Hepatocyte (in vitro differentiated cells): ENCODE measurements at regions not wholly inside any gene's neighbourhood (a gene's known extent, or its start where the extent isn't known, plus 50 kb on each side); places are given as distances from the start of the nearest gene placed in this dataset.

Experiments
- DNase-seq: peaks from one replicate; pipeline ENCODE4 v3.0.0-alpha.2; 2016; ENCODE audit warnings: low spot score
- H2AFZ ChIP-seq: fragments of 200-600 bp; sonication (generic); 2 replicates; pipeline ENCODE4 v1.6.0; 2016; ENCODE audit warnings: antibody characterized with exemption, mild to moderate bottlenecking
- H3K27ac ChIP-seq: fragments of 200-600 bp; sonication (generic); 2 replicates; pipeline ENCODE4 v1.5.1; 2016; ENCODE audit warnings: mild to moderate bottlenecking
- H3K27me3 ChIP-seq: fragments of 200-600 bp; sonication (generic); 2 replicates; pipeline ENCODE4 v1.6.1; 2016
- H3K36me3 ChIP-seq: fragments of 200-600 bp; sonication (generic); replicated peaks from 2 replicates; pipeline ENCODE4 v1.5.1; 2016; ENCODE audit warnings: low read depth; ENCODE audit not compliant: insufficient read depth
- H3K4me1 ChIP-seq: fragments of 200-600 bp; sonication (generic); 2 replicates; pipeline ENCODE4 v1.5.1; 2016; ENCODE audit warnings: mild to moderate bottlenecking, moderate library complexity; ENCODE audit not compliant: insufficient read depth
- H3K4me2 ChIP-seq: fragments of 200-600 bp; sonication (generic); 2 replicates; pipeline ENCODE4 v1.6.0; 2016
- H3K4me3 ChIP-seq: fragments of 200-600 bp; sonication (generic); 2 replicates; pipeline ENCODE4 v1.5.1; 2016; ENCODE audit warnings: mild to moderate bottlenecking
- H3K79me2 ChIP-seq: fragments of 200-600 bp; sonication (generic); 2 replicates; pipeline ENCODE4 v1.6.0; 2017; ENCODE audit warnings: mild to moderate bottlenecking
- H3K9me2 ChIP-seq: fragments of 200-600 bp; sonication (generic); replicated peaks from 2 replicates; pipeline ENCODE4 v1.6.0; 2017; ENCODE audit warnings: mild to moderate bottlenecking; ENCODE audit not compliant: insufficient read depth
- H3K9me3 ChIP-seq: fragments of 200-600 bp; sonication (generic); 2 replicates; pipeline ENCODE4 v1.5.1; 2016; ENCODE audit warnings: low read depth, mild to moderate bottlenecking
- H4K20me1 ChIP-seq: fragments of 200-600 bp; sonication (generic); 2 replicates; pipeline ENCODE4 v1.6.0; 2016; ENCODE audit warnings: mild to moderate bottlenecking; ENCODE audit not compliant: insufficient read depth, poor library complexity, severe bottlenecking
- EZH2 ChIP-seq: fragments of 200-600 bp; sonication (generic); IDR thresholded peaks from 2 replicates; pipeline ENCODE4 v1.6.1; 2016; ENCODE audit warnings: antibody characterized with exemption, mild to moderate bottlenecking, borderline replicate concordance
- EZH2phosphoT487 ChIP-seq: fragments of 200-600 bp; sonication (generic); IDR thresholded peaks from one replicate; pipeline ENCODE4 v1.6.1; 2018; ENCODE audit warnings: antibody characterized with exemption, mild to moderate bottlenecking, low read depth, moderate library complexity; ENCODE audit not compliant: unreplicated experiment, severe bottlenecking
- WGBS: methylation state at CpG from one replicate; pipeline ENCODE4 v1.1.6; 2016; ENCODE audit warnings: low lambda C conversion rate; ENCODE audit errors: missing lambda C conversion rate; 5-methylcytosine and 5-hydroxymethylcytosine counted together
- TF ChIP-seq, protein P1 (sequence below): fragments of 200-600 bp; sonication (generic); IDR thresholded peaks from 2 replicates; pipeline ENCODE4 v1.5.1; 2016; ENCODE audit warnings: antibody characterized with exemption, mild to moderate bottlenecking; ENCODE audit not compliant: poor library complexity

DNA sequence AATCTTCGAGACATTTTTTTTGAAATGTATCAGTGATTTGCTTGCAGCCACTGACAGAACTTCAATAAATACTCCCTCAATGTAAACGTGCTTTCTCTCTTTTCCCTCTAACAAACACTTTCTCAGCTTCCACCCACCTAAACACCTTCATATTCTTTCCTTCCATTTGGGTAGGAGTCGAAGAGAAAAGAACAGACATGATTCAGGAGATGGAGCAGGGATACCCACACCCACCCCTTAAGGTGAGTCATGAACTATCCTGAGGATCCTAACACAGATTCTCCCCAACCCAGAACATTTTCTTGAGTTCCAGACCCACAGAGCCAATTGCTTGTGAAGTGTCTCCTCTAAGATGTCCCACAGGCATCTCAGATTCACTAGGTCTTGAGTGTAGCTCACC is 488.8 kb downstream of the CDK5RAP2 start:
- Histone ChIP-seq H3K36me3 (no peaks in the 10 kb centered on the region), H3K9me3 (no peaks in the 10 kb centered on the region), H3K79me2 (no peaks in the 10 kb centered on the region), H3K27ac (no peak overlapping the region), H4K20me1 (no peaks in the 10 kb centered on the region), H3K4me1 (no peaks in the 10 kb centered on the region), H3K4me3 (no peak overlapping the region), H2AFZ (no peak overlapping the region), H3K9me2 (no peaks in the 10 kb centered on the region), H3K27me3 (no peaks in the 10 kb centered on the region), H3K4me2 (no peak overlapping the region)
- 79% methylated on average over 3 of the region's 3 CpGs for WGBS
- TF ChIP-seq EZH2phosphoT487 (no peak), EZH2 (no peak)
- TF ChIP-seq, protein P1, sequence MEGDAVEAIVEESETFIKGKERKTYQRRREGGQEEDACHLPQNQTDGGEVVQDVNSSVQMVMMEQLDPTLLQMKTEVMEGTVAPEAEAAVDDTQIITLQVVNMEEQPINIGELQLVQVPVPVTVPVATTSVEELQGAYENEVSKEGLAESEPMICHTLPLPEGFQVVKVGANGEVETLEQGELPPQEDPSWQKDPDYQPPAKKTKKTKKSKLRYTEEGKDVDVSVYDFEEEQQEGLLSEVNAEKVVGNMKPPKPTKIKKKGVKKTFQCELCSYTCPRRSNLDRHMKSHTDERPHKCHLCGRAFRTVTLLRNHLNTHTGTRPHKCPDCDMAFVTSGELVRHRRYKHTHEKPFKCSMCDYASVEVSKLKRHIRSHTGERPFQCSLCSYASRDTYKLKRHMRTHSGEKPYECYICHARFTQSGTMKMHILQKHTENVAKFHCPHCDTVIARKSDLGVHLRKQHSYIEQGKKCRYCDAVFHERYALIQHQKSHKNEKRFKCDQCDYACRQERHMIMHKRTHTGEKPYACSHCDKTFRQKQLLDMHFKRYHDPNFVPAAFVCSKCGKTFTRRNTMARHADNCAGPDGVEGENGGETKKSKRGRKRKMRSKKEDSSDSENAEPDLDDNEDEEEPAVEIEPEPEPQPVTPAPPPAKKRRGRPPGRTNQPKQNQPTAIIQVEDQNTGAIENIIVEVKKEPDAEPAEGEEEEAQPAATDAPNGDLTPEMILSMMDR = no peak
- no peak for DNase-seq

DNA sequence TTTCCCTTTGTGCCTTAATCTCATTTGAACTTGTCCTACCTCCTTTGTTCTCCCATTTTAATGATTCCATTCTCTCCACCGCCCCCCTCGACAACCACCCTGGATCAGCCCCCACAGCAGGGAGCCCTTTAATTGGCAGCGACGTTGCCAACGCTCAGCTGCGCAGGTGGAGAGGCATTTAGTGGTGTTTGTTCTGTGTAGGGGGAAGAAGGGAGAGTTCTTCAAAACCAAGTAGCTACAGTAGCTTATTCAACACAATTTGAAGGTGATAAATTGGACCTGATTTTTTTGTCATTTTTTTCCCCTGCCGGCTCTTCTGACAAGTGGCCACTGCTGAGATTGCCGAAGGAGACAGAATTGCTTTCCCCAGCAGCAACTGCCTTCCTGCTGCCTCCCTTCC is 499.1 kb downstream of the CDK5RAP2 start:
- TF ChIP-seq EZH2phosphoT487 (no peak), EZH2 (no peak)
- TF ChIP-seq, protein P1 = no peak
- WGBS = 50% methylated on average over 8 of the region's 8 CpGs
- H3K27me3 ChIP-seq = no peaks in the 10 kb centered on the region
- H4K20me1 ChIP-seq = no peaks in the 10 kb centered on the region
- no peak overlapping the region for H3K27ac ChIP-seq
- no peaks in the 10 kb centered on the region for H3K9me3 ChIP-seq
- H3K79me2 ChIP-seq = no peaks in the 10 kb centered on the region
- H3K4me3 ChIP-seq = no peak overlapping the region
- H2AFZ ChIP-seq = no peak overlapping the region
- DNase-seq = no peak
- no peaks in the 10 kb centered on the region for H3K4me1 ChIP-seq
- H3K4me2 ChIP-seq = no peak overlapping the region
- H3K36me3 ChIP-seq = no peaks in the 10 kb centered on the region
- no peaks in the 10 kb centered on the region for H3K9me2 ChIP-seq

- H3K4me2 ChIP-seq = no peak overlapping the region
- H2AFZ ChIP-seq = no peak overlapping the region
- DNase-seq = no peak
- no peaks in the 10 kb centered on the region for H3K4me1 ChIP-seq
- no peak overlapping the region for H3K4me3 ChIP-seq
- H3K27me3 ChIP-seq = no peaks in the 10 kb centered on the region
- no peaks in the 10 kb centered on the region for H3K9me2 ChIP-seq
- H3K36me3 ChIP-seq = no peaks in the 10 kb centered on the region
- TF ChIP-seq EZH2 = no peak
- no peak for TF ChIP-seq EZH2phosphoT487
- TF ChIP-seq, protein P1 = no peak
- no peak overlapping the region for H3K27ac ChIP-seq
- H3K79me2 ChIP-seq = no peaks in the 10 kb centered on the region
- H4K20me1 ChIP-seq = no peaks in the 10 kb centered on the region
- no peaks in the 10 kb centered on the region for H3K9me3 ChIP-seq
- WGBS = 81% methylated on average over 2 of the region's 2 CpGs
These were observed 501.9 kb downstream of the CDK5RAP2 start for GRCh38 chr9:120078112-120078511.

GRCh38 chr9:120071760-120072159 is 508.2 kb downstream of the CDK5RAP2 start:
- TF ChIP-seq, protein P1 = no peak
- TF ChIP-seq EZH2phosphoT487 (no peak), EZH2 (no peak)
- Histone ChIP-seq H4K20me1 (no peaks in the 10 kb centered on the region), H3K4me3 (no peak overlapping the region), H3K36me3 (no peaks in the 10 kb centered on the region), H3K9me3 (no peaks in the 10 kb centered on the region), H3K79me2 (no peaks in the 10 kb centered on the region), H3K27me3 (no peaks in the 10 kb centered on the region), H3K4me2 (no peak overlapping the region), H2AFZ (no peak overlapping the region), H3K4me1 (no peaks in the 10 kb centered on the region), H3K27ac (no peak overlapping the region), H3K9me2 (no peaks in the 10 kb centered on the region)
- DNase-seq = no peak
- WGBS = 90% methylated on average over 4 of the region's 4 CpGs
